ENCODE measurements at regions not wholly inside any gene's neighbourhood (a gene's known extent, or its start where the extent isn't known, plus 50 kb on each side); places are given as distances from the start of the nearest gene placed in this dataset.

DNA sequence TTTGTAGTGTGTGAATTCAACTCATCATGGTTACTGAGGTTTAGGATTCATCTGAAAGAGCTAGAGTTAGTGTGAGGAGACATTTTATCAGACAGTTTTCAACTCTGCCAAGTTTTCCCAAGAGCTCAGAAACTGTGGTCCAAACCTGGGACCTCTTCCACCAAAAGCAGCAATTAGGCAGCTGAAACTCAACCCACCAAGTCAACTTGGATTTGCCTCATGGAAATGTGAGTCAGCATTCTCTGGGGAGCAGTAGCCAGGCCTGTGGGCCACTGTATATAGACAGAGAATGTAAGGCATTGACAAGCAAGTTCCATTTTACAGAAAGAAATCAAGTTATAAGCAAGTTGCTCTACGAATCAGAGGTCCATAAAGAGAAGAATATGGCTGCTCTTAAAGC, 178.8 kb upstream of the HDDC2 start:
- Mint-ChIP-seq H3K27ac (no peak overlapping the region), H3K9me3 (peaks cover 0 to 9% (median 0%) of the 10 kb centered on the region in 7 donors), H3K27me3 (ENCODE audit: low read depth in 3 of 3) (peaks cover 0 to 3% (median 2%) of the 10 kb centered on the region in 3 donors), H3K4me1 (no peaks in the 10 kb centered on the region), H3K4me3 (no peak overlapping the region), H3K36me3 (no peaks in the 10 kb centered on the region)
- WGBS (ENCODE audit: insufficient coverage): no CpG with 5 or more reads among the region's 1 CpG
- intact Hi-C loops (cut with micrococcal nuclease): no loop called here
- H3K27ac ChIP-seq (ENCODE audit: low read depth in 1 of 2, low read length in 2 of 2): no peak overlapping the region
- H3K4me1 ChIP-seq (ENCODE audit: control insufficient read depth in 1 of 2, insufficient read depth in 2 of 2, low read length in 2 of 2): no peaks in the 10 kb centered on the region
- H4K20me1 ChIP-seq (ENCODE audit: insufficient read depth, low read length): no peaks in the 10 kb centered on the region
- H3K4me3 ChIP-seq (replicated peaks in 1 of 3; ENCODE audit: low read depth in 2 of 3, low read length in 3 of 3): no peak overlapping the region
- peaks cover 0 to 3% of the 10 kb centered on the region in 2 donors for H3K9me3 ChIP-seq (replicated peaks in 1 of 2; ENCODE audit: control insufficient read depth in 1 of 2, insufficient read depth in 1 of 2, low read length in 2 of 2)
- TF ChIP-seq, protein P1, sequence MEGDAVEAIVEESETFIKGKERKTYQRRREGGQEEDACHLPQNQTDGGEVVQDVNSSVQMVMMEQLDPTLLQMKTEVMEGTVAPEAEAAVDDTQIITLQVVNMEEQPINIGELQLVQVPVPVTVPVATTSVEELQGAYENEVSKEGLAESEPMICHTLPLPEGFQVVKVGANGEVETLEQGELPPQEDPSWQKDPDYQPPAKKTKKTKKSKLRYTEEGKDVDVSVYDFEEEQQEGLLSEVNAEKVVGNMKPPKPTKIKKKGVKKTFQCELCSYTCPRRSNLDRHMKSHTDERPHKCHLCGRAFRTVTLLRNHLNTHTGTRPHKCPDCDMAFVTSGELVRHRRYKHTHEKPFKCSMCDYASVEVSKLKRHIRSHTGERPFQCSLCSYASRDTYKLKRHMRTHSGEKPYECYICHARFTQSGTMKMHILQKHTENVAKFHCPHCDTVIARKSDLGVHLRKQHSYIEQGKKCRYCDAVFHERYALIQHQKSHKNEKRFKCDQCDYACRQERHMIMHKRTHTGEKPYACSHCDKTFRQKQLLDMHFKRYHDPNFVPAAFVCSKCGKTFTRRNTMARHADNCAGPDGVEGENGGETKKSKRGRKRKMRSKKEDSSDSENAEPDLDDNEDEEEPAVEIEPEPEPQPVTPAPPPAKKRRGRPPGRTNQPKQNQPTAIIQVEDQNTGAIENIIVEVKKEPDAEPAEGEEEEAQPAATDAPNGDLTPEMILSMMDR (IDR thresholded peaks at IDR 0.05): no peak
- H3K9ac ChIP-seq (ENCODE audit: insufficient read depth, low read length, poor library complexity, severe bottlenecking): no peak overlapping the region
- no peaks in the 10 kb centered on the region for H3K27me3 ChIP-seq (ENCODE audit: control insufficient read depth in 2 of 2, insufficient read depth in 2 of 2, low read length in 2 of 2)
- no peaks in the 10 kb centered on the region for H3K79me2 ChIP-seq (ENCODE audit: insufficient read depth, low read length)
- H3K4me2 ChIP-seq (replicated peaks; ENCODE audit: extremely low read depth, low read length, poor library complexity, severe bottlenecking): no peak overlapping the region
- no peaks in the 10 kb centered on the region for H3K36me3 ChIP-seq (replicated peaks in 1 of 2; ENCODE audit: control insufficient read depth in 1 of 2, insufficient read depth in 2 of 2, low read length in 2 of 2)
- DNase-seq: no peak
- H2AFZ ChIP-seq (ENCODE audit: insufficient read depth, low read depth, low read length, poor library complexity, severe bottlenecking): no peak overlapping the region

DNA sequence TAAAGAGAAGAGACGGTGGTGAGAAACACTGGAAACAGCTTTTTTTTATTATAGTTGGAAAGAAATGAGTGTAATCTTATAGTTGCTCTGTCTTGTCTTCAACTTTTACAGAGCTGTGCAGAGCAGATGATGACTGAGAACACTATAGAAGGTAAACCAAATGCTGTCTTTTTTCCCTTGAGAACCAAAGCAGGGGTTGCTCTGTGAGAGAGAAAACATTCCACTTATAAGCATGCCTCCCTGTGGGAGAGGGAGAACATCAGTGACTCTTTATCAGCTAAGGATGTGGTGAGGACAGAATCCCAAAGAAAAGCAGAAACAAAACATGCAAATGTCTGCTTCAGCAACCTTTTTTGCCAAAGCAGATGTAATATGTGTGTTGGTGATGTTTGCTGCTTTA, 179.3 kb upstream of the HDDC2 start:
- no CpG with 5 or more reads among the region's 1 CpG for WGBS (ENCODE audit: insufficient coverage)

More for the DNA sequence above, 179.3 kb upstream of the HDDC2 start:
- Histone ChIP-seq H3K4me2 (replicated peaks; ENCODE audit: extremely low read depth, low read length, poor library complexity, severe bottlenecking) (no peak overlapping the region), H3K79me2 (ENCODE audit: insufficient read depth, low read length) (no peaks in the 10 kb centered on the region), H3K9me3 (replicated peaks in 1 of 2; ENCODE audit: control insufficient read depth in 1 of 2, insufficient read depth in 1 of 2, low read length in 2 of 2) (peaks cover 0 to 3% of the 10 kb centered on the region in 2 donors), H3K4me1 (ENCODE audit: control insufficient read depth in 1 of 2, insufficient read depth in 2 of 2, low read length in 2 of 2) (no peaks in the 10 kb centered on the region), H3K4me3 (replicated peaks in 1 of 3; ENCODE audit: low read depth in 2 of 3, low read length in 3 of 3) (no peak overlapping the region), H3K9ac (ENCODE audit: insufficient read depth, low read length, poor library complexity, severe bottlenecking) (no peak overlapping the region), H3K27ac (ENCODE audit: low read depth in 1 of 2, low read length in 2 of 2) (no peak overlapping the region), H2AFZ (ENCODE audit: insufficient read depth, low read depth, low read length, poor library complexity, severe bottlenecking) (no peak overlapping the region), H3K27me3 (ENCODE audit: control insufficient read depth in 2 of 2, insufficient read depth in 2 of 2, low read length in 2 of 2) (no peaks in the 10 kb centered on the region), H3K36me3 (replicated peaks in 1 of 2; ENCODE audit: control insufficient read depth in 1 of 2, insufficient read depth in 2 of 2, low read length in 2 of 2) (no peaks in the 10 kb centered on the region), H4K20me1 (ENCODE audit: insufficient read depth, low read length) (no peaks in the 10 kb centered on the region)
- H3K36me3 Mint-ChIP-seq: no peaks in the 10 kb centered on the region
- TF ChIP-seq, protein P1 (IDR thresholded peaks at IDR 0.05): no peak
- no peaks in the 10 kb centered on the region for H3K4me1 Mint-ChIP-seq
- H3K27me3 Mint-ChIP-seq (ENCODE audit: low read depth in 3 of 3): peaks cover 0 to 3% (median 2%) of the 10 kb centered on the region in 3 donors
- no peak for DNase-seq
- no peak overlapping the region for H3K27ac Mint-ChIP-seq
- H3K9me3 Mint-ChIP-seq: peaks cover 0 to 10% (median 2%) of the 10 kb centered on the region in 7 donors
- intact Hi-C loops (cut with micrococcal nuclease): no loop called here
- no peak overlapping the region for H3K4me3 Mint-ChIP-seq
